Liver (tissue), 3 donors: ENCODE measurements at regions not wholly inside any gene's neighbourhood (a gene's known extent, or its start where the extent isn't known, plus 50 kb on each side); places are given as distances from the start of the nearest gene placed in this dataset.

Source experiments
- EGR1 ChIP-seq, 2 donors: IDR thresholded peaks; 2 replicates each; pipeline ENCODE4 v1.6.1; 2016 to 2018; ENCODE audit warnings: antibody characterized with exemption in 2 of 2, low read depth in 2 of 2
- NR2F2 ChIP-seq: IDR thresholded peaks from 2 replicates; pipeline ENCODE4 v1.6.1; 2016; ENCODE audit warnings: antibody characterized with exemption
- RAD21 ChIP-seq, 2 donors: IDR thresholded peaks; 2 replicates each; pipeline ENCODE4 v1.6.1; 2016; ENCODE audit warnings: antibody characterized with exemption in 2 of 2, mild to moderate bottlenecking in 2 of 2
- TF ChIP-seq, protein P1 (sequence below): fragments of 150-350 bp; IDR thresholded peaks from 2 replicates; pipeline ENCODE4 v1.5.1; 2017; ENCODE audit warnings: improper control_type of control experiment, low read depth, low read length; ENCODE audit not compliant: missing input control
- TF ChIP-seq, protein P2 (sequence below): IDR thresholded peaks from 2 replicates; pipeline ENCODE4 v1.6.1; 2016; ENCODE audit warnings: antibody characterized with exemption
- donor health status: healthy.
- donor health status: healthy.

DNA sequence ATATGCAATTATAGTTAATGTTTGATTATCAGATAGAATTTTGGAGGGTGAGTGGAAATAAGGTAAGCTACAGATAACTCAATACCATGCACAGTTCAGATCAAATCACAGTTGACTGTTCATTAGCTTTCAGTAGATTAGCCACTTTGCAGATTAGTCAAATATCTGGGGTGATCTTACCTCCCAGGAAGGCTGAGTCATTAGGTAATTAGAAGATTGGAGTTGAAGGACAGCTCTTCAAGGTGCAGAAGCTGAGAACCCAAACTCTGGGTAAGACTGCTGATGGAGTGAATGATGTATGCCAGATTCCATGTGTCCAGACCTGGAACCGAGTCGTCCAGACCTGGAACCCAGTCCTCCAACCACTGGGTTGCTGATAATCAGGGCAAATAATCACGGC, 262.8 kb upstream of the UBE2E3 start:
- TF ChIP-seq, protein P1, sequence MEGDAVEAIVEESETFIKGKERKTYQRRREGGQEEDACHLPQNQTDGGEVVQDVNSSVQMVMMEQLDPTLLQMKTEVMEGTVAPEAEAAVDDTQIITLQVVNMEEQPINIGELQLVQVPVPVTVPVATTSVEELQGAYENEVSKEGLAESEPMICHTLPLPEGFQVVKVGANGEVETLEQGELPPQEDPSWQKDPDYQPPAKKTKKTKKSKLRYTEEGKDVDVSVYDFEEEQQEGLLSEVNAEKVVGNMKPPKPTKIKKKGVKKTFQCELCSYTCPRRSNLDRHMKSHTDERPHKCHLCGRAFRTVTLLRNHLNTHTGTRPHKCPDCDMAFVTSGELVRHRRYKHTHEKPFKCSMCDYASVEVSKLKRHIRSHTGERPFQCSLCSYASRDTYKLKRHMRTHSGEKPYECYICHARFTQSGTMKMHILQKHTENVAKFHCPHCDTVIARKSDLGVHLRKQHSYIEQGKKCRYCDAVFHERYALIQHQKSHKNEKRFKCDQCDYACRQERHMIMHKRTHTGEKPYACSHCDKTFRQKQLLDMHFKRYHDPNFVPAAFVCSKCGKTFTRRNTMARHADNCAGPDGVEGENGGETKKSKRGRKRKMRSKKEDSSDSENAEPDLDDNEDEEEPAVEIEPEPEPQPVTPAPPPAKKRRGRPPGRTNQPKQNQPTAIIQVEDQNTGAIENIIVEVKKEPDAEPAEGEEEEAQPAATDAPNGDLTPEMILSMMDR, result no peak
- TF ChIP-seq RAD21 (IDR thresholded peaks at IDR 0.05) (no peak), NR2F2 (no peak), EGR1 (IDR thresholded peaks at IDR 0.05; ENCODE audit: low read depth in 2 of 2) (no peak)
- TF ChIP-seq, protein P2, sequence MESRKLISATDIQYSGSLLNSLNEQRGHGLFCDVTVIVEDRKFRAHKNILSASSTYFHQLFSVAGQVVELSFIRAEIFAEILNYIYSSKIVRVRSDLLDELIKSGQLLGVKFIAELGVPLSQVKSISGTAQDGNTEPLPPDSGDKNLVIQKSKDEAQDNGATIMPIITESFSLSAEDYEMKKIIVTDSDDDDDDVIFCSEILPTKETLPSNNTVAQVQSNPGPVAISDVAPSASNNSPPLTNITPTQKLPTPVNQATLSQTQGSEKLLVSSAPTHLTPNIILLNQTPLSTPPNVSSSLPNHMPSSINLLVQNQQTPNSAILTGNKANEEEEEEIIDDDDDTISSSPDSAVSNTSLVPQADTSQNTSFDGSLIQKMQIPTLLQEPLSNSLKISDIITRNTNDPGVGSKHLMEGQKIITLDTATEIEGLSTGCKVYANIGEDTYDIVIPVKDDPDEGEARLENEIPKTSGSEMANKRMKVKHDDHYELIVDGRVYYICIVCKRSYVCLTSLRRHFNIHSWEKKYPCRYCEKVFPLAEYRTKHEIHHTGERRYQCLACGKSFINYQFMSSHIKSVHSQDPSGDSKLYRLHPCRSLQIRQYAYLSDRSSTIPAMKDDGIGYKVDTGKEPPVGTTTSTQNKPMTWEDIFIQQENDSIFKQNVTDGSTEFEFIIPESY, result no peak
